Heart left ventricle (tissue), 13 donors: ENCODE measurements at regions not wholly inside any gene's neighbourhood (a gene's known extent, or its start where the extent isn't known, plus 50 kb on each side); places are given as distances from the start of the nearest gene placed in this dataset.

Source experiments
- POLR2A ChIP-seq, 2 donors: fragments of 450-650 bp; IDR thresholded peaks; one replicate each; pipeline ENCODE4 v1.6.1; 2017; ENCODE audit warnings: antibody characterized with exemption in 2 of 2, mild to moderate bottlenecking in 2 of 2, moderate library complexity in 2 of 2
- TF ChIP-seq, protein P1 (sequence below), 12 donors: fragments of 200-600 bp; sonication (generic) in 4 of 12; IDR thresholded peaks; one replicate each; pipeline versions ENCODE4 v1.5.0 to v1.8.0; 2018 to 2022; ENCODE audit warnings: antibody characterized with exemption in 12 of 12, mild to moderate bottlenecking in 5 of 12
- donor health status: ischemic (EF 13 %, LVEDD 7.1; RV severe dilation, severe dysfunction).
- donor health status: DM: no; HTN: yes; CAD: no.
- donor health status: DM: no; HTN: no; CAD: no.
- donor health status: ischemic (EF 25% LVEDD 6.9; RV normal size, moderate dysfunction).
- donor health status: ischemic (EF 25% LVEDD 5.7; RV mildly dilated, moderate dysfunction).
- donor health status: ischemic (EF 35%, LVEDD 5.7; RV mildly dilated, moderate dysfunction).
- donor health status: nonischemic (EF 11% LVEDD 7.7; RV severe dilation, severe dysfunction).
- donor health status: DM: yes; HTN: yes; CAD: no.
- donor health status: PGD.
- donor health status: ischemic (EF 29% LVEDD 5.4; RV normal size, mild dysfunction).
- donor health status: nonischemic (EF 23%, LVEDD 6.1; RV moderate dilation, normal function).

DNA sequence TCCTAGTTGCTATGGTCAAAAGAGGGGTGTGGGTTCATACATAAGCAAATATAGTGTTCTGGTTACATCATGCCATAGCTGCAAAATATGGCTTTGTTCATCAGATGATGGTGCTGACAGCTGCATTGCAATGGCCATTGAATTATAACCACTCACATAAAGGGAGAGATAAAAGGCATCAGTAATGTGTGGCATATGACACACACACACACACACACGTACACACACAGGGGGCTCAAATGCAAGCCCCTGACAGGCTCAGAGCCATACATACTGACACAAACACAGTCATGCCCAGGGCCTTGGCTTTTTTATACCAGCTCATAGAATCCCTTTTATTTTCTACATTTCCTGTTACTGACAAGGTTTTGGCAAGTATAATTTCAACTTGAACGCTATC is 698.9 kb downstream of the BCL11B start:
- TF ChIP-seq, protein P1, sequence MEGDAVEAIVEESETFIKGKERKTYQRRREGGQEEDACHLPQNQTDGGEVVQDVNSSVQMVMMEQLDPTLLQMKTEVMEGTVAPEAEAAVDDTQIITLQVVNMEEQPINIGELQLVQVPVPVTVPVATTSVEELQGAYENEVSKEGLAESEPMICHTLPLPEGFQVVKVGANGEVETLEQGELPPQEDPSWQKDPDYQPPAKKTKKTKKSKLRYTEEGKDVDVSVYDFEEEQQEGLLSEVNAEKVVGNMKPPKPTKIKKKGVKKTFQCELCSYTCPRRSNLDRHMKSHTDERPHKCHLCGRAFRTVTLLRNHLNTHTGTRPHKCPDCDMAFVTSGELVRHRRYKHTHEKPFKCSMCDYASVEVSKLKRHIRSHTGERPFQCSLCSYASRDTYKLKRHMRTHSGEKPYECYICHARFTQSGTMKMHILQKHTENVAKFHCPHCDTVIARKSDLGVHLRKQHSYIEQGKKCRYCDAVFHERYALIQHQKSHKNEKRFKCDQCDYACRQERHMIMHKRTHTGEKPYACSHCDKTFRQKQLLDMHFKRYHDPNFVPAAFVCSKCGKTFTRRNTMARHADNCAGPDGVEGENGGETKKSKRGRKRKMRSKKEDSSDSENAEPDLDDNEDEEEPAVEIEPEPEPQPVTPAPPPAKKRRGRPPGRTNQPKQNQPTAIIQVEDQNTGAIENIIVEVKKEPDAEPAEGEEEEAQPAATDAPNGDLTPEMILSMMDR (IDR thresholded peaks at IDR 0.05): no peak
- no peak for TF ChIP-seq POLR2A (IDR thresholded peaks at IDR 0.05)
